ENCODE measurements at regions not wholly inside any gene's neighbourhood (a gene's known extent, or its start where the extent isn't known, plus 50 kb on each side); places are given as distances from the start of the nearest gene placed in this dataset.

GRCh38 chr13:34277936-34278335 is 460.0 kb downstream of the RFC3 start:
- Histone ChIP-seq H3K27ac (no peak overlapping the region), H3K36me3 (no peaks in the 10 kb centered on the region), H3K27me3 (no peaks in the 10 kb centered on the region), H3K9me3 (no peaks in the 10 kb centered on the region), H3K4me3 (no peak overlapping the region), H3K4me1 (no peaks in the 10 kb centered on the region)
- intact Hi-C loops (cut with DNase I) = no loop called here
- no peak for TF ChIP-seq POLR2AphosphoS5 (IDR thresholded peaks at IDR 0.05; ENCODE audit: insufficient read depth in 1 of 2, low read depth in 1 of 2)
- TF ChIP-seq POLR2A (IDR thresholded peaks at IDR 0.05) = no peak
- no peak for TF ChIP-seq CTCF (IDR thresholded peaks at IDR 0.05)
- no peak for DNase-seq (ENCODE audit: extremely low spot score in 2 of 2)

- no peak for DNase-seq (ENCODE audit: extremely low spot score in 2 of 2)
- intact Hi-C loops (cut with DNase I) = no loop called here
- TF ChIP-seq CTCF (IDR thresholded peaks at IDR 0.05) = no peak
Measured at GRCh38 chr13:34278780-34279179, 460.8 kb downstream of the RFC3 start.

GRCh38 chr13:34290661-34291060 is 472.7 kb downstream of the RFC3 start:
- Histone ChIP-seq H3K27ac (no peak overlapping the region), H3K36me3 (no peaks in the 10 kb centered on the region), H3K9me3 (no peaks in the 10 kb centered on the region), H3K27me3 (no peaks in the 10 kb centered on the region), H3K4me1 (no peaks in the 10 kb centered on the region), H3K4me3 (no peak overlapping the region)
- intact Hi-C loops (cut with DNase I) = no loop called here
- DNase-seq (ENCODE audit: extremely low spot score in 2 of 2) = no peak
- no peak for TF ChIP-seq POLR2AphosphoS5 (IDR thresholded peaks at IDR 0.05; ENCODE audit: insufficient read depth in 1 of 2, low read depth in 1 of 2)
- TF ChIP-seq CTCF (IDR thresholded peaks at IDR 0.05) = no peak
- TF ChIP-seq POLR2A (IDR thresholded peaks at IDR 0.05) = no peak

More at GRCh38 chr13:34278780-34279179, 460.8 kb downstream of the RFC3 start:
- H3K4me1 ChIP-seq = no peaks in the 10 kb centered on the region
- H3K36me3 ChIP-seq = no peaks in the 10 kb centered on the region
- H3K27ac ChIP-seq = no peak overlapping the region
- H3K27me3 ChIP-seq = no peaks in the 10 kb centered on the region
- H3K9me3 ChIP-seq = no peaks in the 10 kb centered on the region
- H3K4me3 ChIP-seq = no peak overlapping the region

DNA sequence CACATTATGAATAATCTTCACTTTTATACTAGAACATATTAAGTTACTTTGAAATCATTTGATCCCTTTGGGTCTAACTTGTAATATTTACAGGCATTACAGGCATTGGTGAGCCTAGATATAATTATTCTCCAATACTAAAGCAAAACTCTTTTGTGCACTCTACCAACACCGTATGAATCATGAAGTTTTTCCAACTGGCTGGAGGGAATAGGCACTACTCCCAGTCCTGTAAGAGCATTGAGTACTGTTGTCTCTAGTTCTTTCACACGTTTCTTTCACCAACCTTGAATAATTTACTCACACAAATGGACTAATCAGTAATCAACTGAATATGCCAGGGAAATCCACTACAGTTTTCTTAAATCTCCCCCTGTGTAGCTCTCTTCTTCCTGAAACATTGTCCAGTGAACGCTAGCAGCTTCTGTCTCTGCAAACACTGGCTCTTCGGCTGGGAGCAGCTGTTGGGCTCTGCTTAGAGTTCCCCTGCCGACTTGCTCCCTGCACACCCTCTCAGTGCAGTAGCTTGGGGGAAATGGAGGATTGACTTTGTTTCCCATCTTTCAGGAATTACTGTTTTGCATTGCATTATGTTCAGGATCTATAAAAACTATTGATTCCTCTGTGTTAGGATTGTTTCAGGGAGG is 476.7 kb downstream of the RFC3 start:
- H3K27ac ChIP-seq = no peak overlapping the region
- DNase-seq (ENCODE audit: extremely low spot score in 2 of 2) = no peak
- intact Hi-C loops (cut with DNase I) = no loop called here
- TF ChIP-seq POLR2AphosphoS5 (IDR thresholded peaks at IDR 0.05; ENCODE audit: insufficient read depth in 1 of 2, low read depth in 1 of 2) (no peak), POLR2A (IDR thresholded peaks at IDR 0.05) (no peak), CTCF (IDR thresholded peaks at IDR 0.05) (no peak)
- H3K27me3 ChIP-seq = no peaks in the 10 kb centered on the region
- H3K9me3 ChIP-seq = no peaks in the 10 kb centered on the region
- no peaks in the 10 kb centered on the region for H3K36me3 ChIP-seq
- H3K4me3 ChIP-seq = no peak overlapping the region
- H3K4me1 ChIP-seq = no peaks in the 10 kb centered on the region

DNA sequence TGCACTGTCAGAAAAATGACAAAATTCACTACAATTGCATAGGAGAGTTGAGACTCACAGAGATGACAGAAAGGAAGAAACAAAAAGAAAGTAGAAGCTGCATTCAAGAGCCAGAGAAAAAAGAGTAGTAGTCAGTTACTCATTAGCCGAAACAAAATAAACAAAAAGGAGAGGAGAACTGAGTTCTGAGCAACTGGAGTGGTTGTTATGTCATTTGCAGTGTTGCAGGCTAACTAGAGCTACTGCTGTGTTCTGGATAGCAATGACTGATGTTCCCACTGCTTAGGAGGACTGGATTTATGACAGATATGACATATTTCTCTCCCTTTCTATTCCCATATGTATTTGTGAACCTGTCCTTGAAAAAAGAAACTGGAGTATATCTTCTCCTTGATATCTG is 482.6 kb downstream of the RFC3 start:
- intact Hi-C loops (cut with DNase I) = no loop called here
- Histone ChIP-seq H3K4me1 (no peaks in the 10 kb centered on the region), H3K4me3 (no peak overlapping the region), H3K27ac (no peak overlapping the region), H3K9me3 (no peaks in the 10 kb centered on the region), H3K36me3 (no peaks in the 10 kb centered on the region), H3K27me3 (no peaks in the 10 kb centered on the region)
- TF ChIP-seq POLR2A (IDR thresholded peaks at IDR 0.05) = no peak
- DNase-seq (ENCODE audit: extremely low spot score in 2 of 2) = no peak

Data from vagina (tissue), 2 donors.